Prostate gland (tissue), 2 donors: ENCODE measurements at regions not wholly inside any gene's neighbourhood (a gene's known extent, or its start where the extent isn't known, plus 50 kb on each side); places are given as distances from the start of the nearest gene placed in this dataset.

Experiments used
- DNase-seq: peaks from one replicate; pipeline ENCODE4 v3.0.0-alpha.2; 2019; ENCODE audit warnings: low spot score
- H3K27ac ChIP-seq, 2 donors: fragments of 200-600 bp; sonication (generic); 2 replicates each; pipeline ENCODE4 v1.5.1; 2017 to 2019
- H3K27me3 ChIP-seq: fragments of 200-600 bp; sonication (generic); replicated peaks from 2 replicates; pipeline ENCODE4 v1.5.1; 2019; ENCODE audit not compliant: insufficient read depth
- H3K36me3 ChIP-seq, 2 donors: fragments of 200-600 bp; sonication (generic); 1 replicate in 1 of 2; 2 replicates in 1 of 2; pipeline versions ENCODE4 v1.5.1 to v1.8.1; 2017 to 2019
- H3K4me1 ChIP-seq: fragments of 200-600 bp; sonication (generic); replicated peaks from 2 replicates; pipeline ENCODE4 v1.5.1; 2019
- H3K4me3 ChIP-seq, 2 donors: fragments of 200-600 bp; sonication (generic); 2 replicates each; pipeline ENCODE4 v1.5.1; 2017 to 2019
- H3K9me3 ChIP-seq: fragments of 200-600 bp; sonication (generic); 2 replicates; pipeline ENCODE4 v1.5.1; 2017
- CTCF ChIP-seq, 4 experiments: fragments of 200-600 bp in 2 of 4; fragments of 450-650 bp in 2 of 4; sonication (generic) in 2 of 4; IDR thresholded peaks; 1 replicate in 3 of 4; 2 replicates in 1 of 4; pipeline ENCODE4 v1.5.1; 2016 to 2019; ENCODE audit warnings: antibody characterized with exemption in 4 of 4, mild to moderate bottlenecking in 2 of 4, moderate library complexity in 2 of 4
- POLR2A ChIP-seq: fragments of 450-650 bp; IDR thresholded peaks from one replicate; pipeline ENCODE4 v1.6.1; 2016; ENCODE audit warnings: antibody characterized with exemption, mild to moderate bottlenecking
- POLR2AphosphoS5 ChIP-seq: sonication (generic); formaldehyde crosslinking; IDR thresholded peaks from one replicate; pipeline ENCODE4 v1.6.1; 2017; ENCODE audit warnings: antibody characterized with exemption
- WGBS: methylation state at CpG from one replicate; pipeline ENCODE4 v1.1.5; 2018; 5-methylcytosine and 5-hydroxymethylcytosine counted together
- intact Hi-C: fragments of 100-400 bp; cut with DNase I; formaldehyde crosslinking; loops from one replicate; pipeline ENCODE4 v1.14.2; 2022

DNA sequence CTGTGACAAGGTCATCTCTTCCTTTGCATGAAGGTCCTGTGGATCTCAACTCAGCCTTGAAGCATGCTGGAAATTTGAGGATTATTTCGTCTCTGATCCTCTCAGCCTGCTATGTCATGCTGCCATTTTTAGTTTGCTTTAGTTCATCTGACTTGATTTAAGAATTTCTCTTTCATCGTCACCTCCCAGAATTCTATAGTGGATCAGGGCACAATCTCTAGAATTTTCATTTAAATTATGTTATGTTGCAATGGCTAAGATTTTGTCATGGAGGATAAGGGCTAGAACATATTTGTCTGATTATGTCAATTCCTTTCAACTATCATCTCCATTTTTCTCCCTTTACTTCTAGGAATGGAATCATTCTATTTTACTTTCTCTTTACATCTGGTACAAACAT is 98.8 kb downstream of the PCDH10 start:
- intact Hi-C loops: no loop called here
- H3K36me3 ChIP-seq: no peaks in the 10 kb centered on the region
- H3K4me3 ChIP-seq: no peak overlapping the region
- H3K27me3 ChIP-seq: no peaks in the 10 kb centered on the region
- WGBS: 96% methylated on average over 2 of the region's 2 CpGs
- H3K27ac ChIP-seq: no peak overlapping the region
- no peak for DNase-seq
- H3K4me1 ChIP-seq: no peaks in the 10 kb centered on the region
- TF ChIP-seq POLR2A (no peak), CTCF (IDR thresholded peaks at IDR 0.05) (no peak), POLR2AphosphoS5 (no peak)
- no peaks in the 10 kb centered on the region for H3K9me3 ChIP-seq

DNA sequence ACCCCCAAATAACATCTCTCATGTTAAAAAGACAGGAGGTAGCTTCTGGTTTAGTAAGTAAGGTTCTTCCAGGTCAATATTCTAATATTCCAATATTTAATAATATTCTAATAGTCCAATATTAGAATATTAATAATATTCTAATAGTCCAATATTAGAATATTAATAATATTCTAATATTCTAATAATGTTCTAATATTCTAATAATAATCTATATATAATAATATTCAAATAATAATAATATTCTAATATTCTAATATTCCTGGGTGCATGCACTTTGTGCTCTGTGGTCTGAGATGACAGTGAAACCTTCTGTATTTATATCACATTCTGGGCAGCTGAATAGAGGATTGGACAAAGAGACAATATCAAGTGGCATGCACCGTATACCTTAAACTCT is 96.1 kb downstream of the PCDH10 start:
- Histone ChIP-seq H3K9me3 (no peaks in the 10 kb centered on the region), H3K27ac (no peak overlapping the region), H3K27me3 (no peaks in the 10 kb centered on the region), H3K4me3 (no peak overlapping the region), H3K4me1 (no peaks in the 10 kb centered on the region), H3K36me3 (no peaks in the 10 kb centered on the region)
- no peak for TF ChIP-seq POLR2AphosphoS5
- WGBS: 92% methylated on average over 1 of the region's 1 CpG
- intact Hi-C loops: no loop called here
- DNase-seq: no peak
